Lung (tissue), 11 donors: ENCODE measurements at regions not wholly inside any gene's neighbourhood (a gene's known extent, or its start where the extent isn't known, plus 50 kb on each side); places are given as distances from the start of the nearest gene placed in this dataset.

Experiments
- ATAC-seq: fragments of 200-7000 bp; cut with Tn5 transposase; one replicate; pipeline ENCODE4 v1.9.1; 2020; ENCODE audit warnings: moderate number of reproducible peaks; ENCODE audit not compliant: insufficient read depth, low FRiP score
- DNase-seq, 3 donors: peaks; one replicate each; pipeline ENCODE4 v3.0.0-alpha.2; 2013 to 2017
- H3K27ac ChIP-seq, 2 donors: one replicate each; pipeline ENCODE4 v1.5.1; 2013; ENCODE audit warnings: mild to moderate bottlenecking in 2 of 2, moderate library complexity in 2 of 2, control low read depth in 1 of 2, inconsistent platforms in 1 of 2, low read depth in 1 of 2, low read length in 1 of 2
- H3K27me3 ChIP-seq, 3 donors: one replicate each; pipeline ENCODE4 v1.5.1; 2013; ENCODE audit warnings: low read length in 2 of 3; ENCODE audit not compliant: control insufficient read depth in 3 of 3, insufficient read depth in 3 of 3
- H3K36me3 ChIP-seq, 4 donors: one replicate each; pipeline ENCODE4 v1.5.1; 2013; ENCODE audit warnings: low read length in 4 of 4, mild to moderate bottlenecking in 1 of 4, moderate library complexity in 1 of 4; ENCODE audit not compliant: control insufficient read depth in 4 of 4, insufficient read depth in 4 of 4
- H3K4me1 ChIP-seq, 5 donors: one replicate each; pipeline ENCODE4 v1.5.1; 2013; ENCODE audit warnings: low read length in 5 of 5, mild to moderate bottlenecking in 2 of 5, moderate library complexity in 1 of 5; ENCODE audit not compliant: control insufficient read depth in 5 of 5, insufficient read depth in 5 of 5
- H3K4me3 ChIP-seq: one replicate; pipeline ENCODE4 v1.5.1; 2013; ENCODE audit warnings: mild to moderate bottlenecking, control low read depth, moderate library complexity
- H3K9ac ChIP-seq, 2 donors: one replicate each; pipeline ENCODE4 v1.5.1; 2013; ENCODE audit warnings: low read length in 2 of 2, control low read depth in 1 of 2; ENCODE audit not compliant: insufficient read depth in 1 of 2
- H3K9me3 ChIP-seq, 4 donors: one replicate each; pipeline ENCODE4 v1.5.1; 2013; ENCODE audit warnings: low read length in 3 of 4, mild to moderate bottlenecking in 1 of 4, moderate library complexity in 1 of 4; ENCODE audit not compliant: control insufficient read depth in 4 of 4, insufficient read depth in 3 of 4
- WGBS, 2 donors: extraction: QIAGEN DNeasy Blood & Tissue Kit; methylation state at CpG; one replicate each; pipeline ENCODE4 v1.1.7; 2013; 5-methylcytosine and 5-hydroxymethylcytosine counted together
- TF ChIP-seq, protein P1 (sequence below): IDR thresholded peaks from 2 replicates; pipeline ENCODE4 v1.5.1; 2012; ENCODE audit warnings: mild to moderate bottlenecking; ENCODE audit errors: control extremely low read depth, extremely low read depth
- donor health status: control.
- donor health status: control.
- donor health status: Bipolar disorder and iron deficiency.
- donor health status: healthy.
- donor health status: DM: yes; HTN: yes; CAD: no.

DNA sequence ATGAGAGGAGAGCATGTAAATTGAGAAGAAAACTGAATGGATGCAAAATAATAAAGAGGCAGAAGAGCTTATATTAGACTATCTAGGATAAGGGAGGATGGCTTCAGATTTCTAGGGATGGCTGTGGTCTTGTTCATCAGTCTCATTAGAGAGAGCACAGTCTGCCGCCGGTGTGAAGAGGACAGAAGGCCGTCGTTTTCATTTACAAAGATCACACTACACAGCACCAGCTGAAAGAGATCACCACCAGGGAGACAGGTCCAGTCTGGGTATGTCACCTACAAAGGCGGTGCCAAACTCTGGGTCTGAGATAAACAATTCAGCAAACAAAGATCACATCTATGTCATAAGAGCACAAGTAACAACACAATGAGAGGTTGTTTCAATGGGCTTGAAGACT, 1222.3 kb upstream of the SLC10A2 start:
- 88 to 91% methylated on average over 5 of the region's 5 CpGs for WGBS, 2 donors
- no peak overlapping the region for H3K4me3 ChIP-seq
- no peak for ATAC-seq
- DNase-seq: no peak
- H3K36me3 ChIP-seq: no peaks in the 10 kb centered on the region
- H3K27ac ChIP-seq: no peak overlapping the region
- no peaks in the 10 kb centered on the region for H3K9me3 ChIP-seq
- H3K9ac ChIP-seq: no peak overlapping the region
- no peaks in the 10 kb centered on the region for H3K4me1 ChIP-seq
- H3K27me3 ChIP-seq: no peaks in the 10 kb centered on the region
- TF ChIP-seq, protein P1, sequence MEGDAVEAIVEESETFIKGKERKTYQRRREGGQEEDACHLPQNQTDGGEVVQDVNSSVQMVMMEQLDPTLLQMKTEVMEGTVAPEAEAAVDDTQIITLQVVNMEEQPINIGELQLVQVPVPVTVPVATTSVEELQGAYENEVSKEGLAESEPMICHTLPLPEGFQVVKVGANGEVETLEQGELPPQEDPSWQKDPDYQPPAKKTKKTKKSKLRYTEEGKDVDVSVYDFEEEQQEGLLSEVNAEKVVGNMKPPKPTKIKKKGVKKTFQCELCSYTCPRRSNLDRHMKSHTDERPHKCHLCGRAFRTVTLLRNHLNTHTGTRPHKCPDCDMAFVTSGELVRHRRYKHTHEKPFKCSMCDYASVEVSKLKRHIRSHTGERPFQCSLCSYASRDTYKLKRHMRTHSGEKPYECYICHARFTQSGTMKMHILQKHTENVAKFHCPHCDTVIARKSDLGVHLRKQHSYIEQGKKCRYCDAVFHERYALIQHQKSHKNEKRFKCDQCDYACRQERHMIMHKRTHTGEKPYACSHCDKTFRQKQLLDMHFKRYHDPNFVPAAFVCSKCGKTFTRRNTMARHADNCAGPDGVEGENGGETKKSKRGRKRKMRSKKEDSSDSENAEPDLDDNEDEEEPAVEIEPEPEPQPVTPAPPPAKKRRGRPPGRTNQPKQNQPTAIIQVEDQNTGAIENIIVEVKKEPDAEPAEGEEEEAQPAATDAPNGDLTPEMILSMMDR: no peak

DNA sequence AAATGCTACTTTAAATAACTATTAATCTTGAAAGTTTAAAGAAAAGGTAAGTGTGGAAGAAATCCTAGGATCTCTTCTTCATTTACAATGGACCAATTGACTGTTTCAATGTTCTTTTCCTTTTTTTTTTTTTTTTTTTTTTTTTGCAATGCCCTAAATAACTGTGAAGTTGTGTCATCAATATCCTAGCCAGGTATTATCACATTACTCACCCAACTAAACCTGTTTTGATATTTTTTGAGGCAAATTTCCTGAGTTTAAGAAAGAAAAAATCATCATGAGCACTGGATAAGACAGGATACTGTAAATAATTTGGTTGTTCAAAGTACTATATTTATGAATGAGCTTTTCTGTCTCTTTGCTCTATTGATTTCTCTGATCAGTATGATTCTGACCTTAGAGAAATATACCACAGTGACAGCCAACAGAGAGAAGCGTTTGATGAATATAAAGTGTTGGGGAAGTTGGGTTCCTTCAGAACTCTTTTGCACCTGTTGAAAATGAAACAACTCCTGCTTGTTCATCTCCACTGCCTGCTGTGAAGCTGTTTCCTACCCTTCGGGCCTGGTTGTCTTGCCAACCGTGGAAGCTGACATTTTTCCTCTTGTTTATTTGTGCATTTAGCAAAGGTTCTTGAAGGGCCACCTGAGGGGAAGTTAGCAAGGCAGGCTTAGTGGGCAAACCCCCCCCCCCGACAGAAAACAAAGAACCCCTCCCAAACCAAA, 1220.5 kb upstream of the SLC10A2 start:
- WGBS, 2 donors: 22 to 30% methylated on average over 4 of the region's 4 CpGs
- no peak for ATAC-seq
- TF ChIP-seq, protein P1: no peak
- Histone ChIP-seq H3K9ac (no peak overlapping the region), H3K36me3 (no peaks in the 10 kb centered on the region), H3K27ac (no peak overlapping the region), H3K27me3 (no peaks in the 10 kb centered on the region), H3K4me3 (no peak overlapping the region), H3K9me3 (no peaks in the 10 kb centered on the region), H3K4me1 (no peaks in the 10 kb centered on the region)
- peak in 2 of 3 donors; percentile 2 to 15 for DNase-seq

DNA sequence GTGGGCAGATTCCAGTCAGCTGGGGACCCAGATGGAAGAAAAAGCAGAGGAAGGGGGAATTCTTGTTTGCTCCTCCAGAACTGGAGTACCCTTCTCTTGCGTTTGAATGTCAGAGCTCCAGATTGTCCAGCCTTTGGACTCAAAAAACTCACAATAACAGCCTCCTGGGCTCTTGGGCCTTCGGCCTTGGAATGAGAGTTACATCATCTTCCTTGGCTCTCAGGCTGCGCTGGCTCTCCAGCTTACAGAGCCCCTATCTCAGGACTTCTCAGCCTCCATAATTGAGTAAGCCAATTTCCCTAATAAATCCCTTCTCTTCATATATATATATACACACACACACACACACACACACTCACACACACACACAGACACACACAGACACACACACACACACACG, 1215.7 kb upstream of the SLC10A2 start:
- no peak overlapping the region for H3K27ac ChIP-seq
- ATAC-seq: no peak
- no peaks in the 10 kb centered on the region for H3K36me3 ChIP-seq
- no peak for DNase-seq
- TF ChIP-seq, protein P1: no peak
- H3K27me3 ChIP-seq: no peaks in the 10 kb centered on the region
- H3K4me3 ChIP-seq: no peak overlapping the region
- no peak overlapping the region for H3K9ac ChIP-seq
- H3K4me1 ChIP-seq: no peaks in the 10 kb centered on the region
- 83 to 87% methylated on average over 4 of the region's 4 CpGs for WGBS, 2 donors
- H3K9me3 ChIP-seq: no peaks in the 10 kb centered on the region

DNA sequence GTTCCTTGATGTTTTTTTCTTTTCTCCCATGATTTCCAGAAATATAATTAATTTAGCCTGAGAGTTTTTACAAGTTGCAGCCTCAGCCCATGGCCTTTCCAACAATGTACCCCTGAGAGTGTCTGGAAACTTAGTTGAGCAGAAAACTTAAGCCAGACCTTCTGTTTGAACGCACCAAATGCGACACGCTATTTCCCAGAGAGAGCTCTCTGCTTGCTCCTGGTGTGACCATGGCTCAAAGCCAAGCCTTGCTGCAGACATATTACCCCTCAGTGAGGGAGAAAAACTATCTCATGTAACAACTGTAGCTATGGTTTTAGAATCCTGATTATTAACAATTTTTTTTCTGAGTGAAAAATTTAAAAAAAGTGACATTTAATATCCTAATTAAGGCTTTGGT, 1204.5 kb upstream of the SLC10A2 start:
- Histone ChIP-seq H3K27me3 (no peaks in the 10 kb centered on the region), H3K27ac (no peak overlapping the region), H3K9ac (no peak overlapping the region), H3K9me3 (no peaks in the 10 kb centered on the region), H3K4me1 (no peaks in the 10 kb centered on the region), H3K4me3 (no peak overlapping the region), H3K36me3 (no peaks in the 10 kb centered on the region)
- no peak for ATAC-seq
- 81 to 91% methylated on average over 3 of the region's 3 CpGs for WGBS, 2 donors
- DNase-seq: peak; percentile 17 to 57 (median 31)
- TF ChIP-seq, protein P1: no peak
